ENCODE measurements at regions not wholly inside any gene's neighbourhood (a gene's known extent, or its start where the extent isn't known, plus 50 kb on each side); places are given as distances from the start of the nearest gene placed in this dataset.

DNA sequence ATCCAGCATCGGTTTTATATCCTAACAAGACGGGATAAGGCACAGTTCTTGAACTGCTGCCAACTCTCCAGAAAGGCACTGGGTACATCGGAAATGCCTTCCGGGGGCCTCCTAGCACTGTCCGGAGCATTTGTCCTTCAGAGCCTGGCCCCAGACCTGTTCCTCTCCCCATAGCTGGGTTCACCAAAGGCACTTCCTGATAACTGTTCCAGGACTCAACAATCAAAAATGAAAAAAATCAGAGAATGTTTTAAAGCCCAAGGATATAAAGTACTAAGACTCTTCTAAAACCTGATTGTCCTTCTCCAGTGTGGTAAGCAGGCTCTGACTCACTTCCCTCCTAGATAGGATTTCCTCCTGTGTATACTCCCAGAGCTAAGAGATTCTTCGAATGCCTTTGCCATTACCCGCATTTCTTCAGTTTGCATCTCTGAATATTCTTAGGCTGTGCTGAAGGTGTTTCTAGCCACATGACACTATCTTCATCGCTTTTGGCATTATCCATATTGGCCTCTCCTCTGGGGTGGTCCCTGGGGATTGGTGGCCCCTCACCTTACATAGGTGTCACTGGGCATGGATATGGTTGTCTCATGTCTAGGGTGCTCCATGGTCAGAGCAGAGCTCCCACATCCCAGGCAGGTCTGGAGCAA is 112.9 kb downstream of the ZBTB18 start:
- DNase-seq (ENCODE audit: extremely low read depth, insufficient read length), result no peak
- H3K27me3 ChIP-seq (replicated peaks; ENCODE audit: control insufficient read depth, insufficient read depth, low read length), result no peaks in the 10 kb centered on the region
- H3K4me3 ChIP-seq (replicated peaks; ENCODE audit: low read depth, low read length), result no peak overlapping the region
- no peaks in the 10 kb centered on the region for H3K36me3 ChIP-seq (ENCODE audit: control insufficient read depth, insufficient read depth, low read length)
- TF ChIP-seq, protein P1, sequence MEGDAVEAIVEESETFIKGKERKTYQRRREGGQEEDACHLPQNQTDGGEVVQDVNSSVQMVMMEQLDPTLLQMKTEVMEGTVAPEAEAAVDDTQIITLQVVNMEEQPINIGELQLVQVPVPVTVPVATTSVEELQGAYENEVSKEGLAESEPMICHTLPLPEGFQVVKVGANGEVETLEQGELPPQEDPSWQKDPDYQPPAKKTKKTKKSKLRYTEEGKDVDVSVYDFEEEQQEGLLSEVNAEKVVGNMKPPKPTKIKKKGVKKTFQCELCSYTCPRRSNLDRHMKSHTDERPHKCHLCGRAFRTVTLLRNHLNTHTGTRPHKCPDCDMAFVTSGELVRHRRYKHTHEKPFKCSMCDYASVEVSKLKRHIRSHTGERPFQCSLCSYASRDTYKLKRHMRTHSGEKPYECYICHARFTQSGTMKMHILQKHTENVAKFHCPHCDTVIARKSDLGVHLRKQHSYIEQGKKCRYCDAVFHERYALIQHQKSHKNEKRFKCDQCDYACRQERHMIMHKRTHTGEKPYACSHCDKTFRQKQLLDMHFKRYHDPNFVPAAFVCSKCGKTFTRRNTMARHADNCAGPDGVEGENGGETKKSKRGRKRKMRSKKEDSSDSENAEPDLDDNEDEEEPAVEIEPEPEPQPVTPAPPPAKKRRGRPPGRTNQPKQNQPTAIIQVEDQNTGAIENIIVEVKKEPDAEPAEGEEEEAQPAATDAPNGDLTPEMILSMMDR (IDR thresholded peaks at IDR 0.05; ENCODE audit: insufficient read depth, low read length, poor library complexity, severe bottlenecking), result no peak

DNA sequence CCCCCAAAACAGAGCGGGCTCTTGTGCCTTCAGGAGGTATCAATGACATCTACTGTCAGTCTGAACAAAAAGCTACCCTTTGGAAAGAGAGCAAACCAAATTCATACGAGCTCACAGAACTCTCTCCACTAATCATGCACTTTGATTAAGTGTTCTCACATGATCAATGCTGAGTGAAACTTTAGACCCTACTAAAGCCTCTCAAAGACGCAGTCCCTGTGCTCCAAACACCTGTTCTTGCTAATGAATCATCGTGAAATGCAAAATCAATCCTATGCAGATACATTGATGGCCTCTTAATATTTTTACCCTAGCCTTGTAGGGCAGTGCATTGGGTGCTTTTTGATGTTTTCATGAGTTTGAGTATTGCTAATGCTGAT is 113.4 kb downstream of the ZBTB18 start:
- DNase-seq (ENCODE audit: extremely low read depth, insufficient read length), result no peak
- Histone ChIP-seq H3K27me3 (replicated peaks; ENCODE audit: control insufficient read depth, insufficient read depth, low read length) (no peaks in the 10 kb centered on the region), H3K36me3 (ENCODE audit: control insufficient read depth, insufficient read depth, low read length) (no peaks in the 10 kb centered on the region), H3K4me3 (replicated peaks; ENCODE audit: low read depth, low read length) (no peak overlapping the region)
- TF ChIP-seq, protein P1 (IDR thresholded peaks at IDR 0.05; ENCODE audit: insufficient read depth, low read length, poor library complexity, severe bottlenecking), result no peak

DNA sequence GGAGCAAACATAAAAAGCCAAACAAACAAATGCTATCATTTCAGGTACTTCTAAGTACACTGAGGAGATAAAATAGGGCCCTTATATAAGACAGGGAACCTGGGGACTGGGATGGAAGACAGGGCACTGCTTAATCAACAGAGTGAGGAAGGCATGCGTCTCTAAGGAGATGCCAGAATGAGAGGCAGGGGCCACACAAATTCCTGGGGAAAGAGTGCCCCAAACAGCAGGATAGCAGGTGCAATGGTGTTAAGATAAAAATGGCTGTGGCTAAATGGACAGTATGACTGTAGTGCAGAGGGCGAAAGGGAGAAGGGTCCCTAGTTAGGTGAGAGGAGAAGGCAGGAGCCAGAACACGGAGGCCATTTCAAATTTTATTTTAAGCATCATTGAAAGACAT is 113.9 kb downstream of the ZBTB18 start:
- Histone ChIP-seq H3K27me3 (replicated peaks; ENCODE audit: control insufficient read depth, insufficient read depth, low read length) (no peaks in the 10 kb centered on the region), H3K36me3 (ENCODE audit: control insufficient read depth, insufficient read depth, low read length) (no peaks in the 10 kb centered on the region), H3K4me3 (replicated peaks; ENCODE audit: low read depth, low read length) (no peak overlapping the region)
- TF ChIP-seq, protein P1 (IDR thresholded peaks at IDR 0.05; ENCODE audit: insufficient read depth, low read length, poor library complexity, severe bottlenecking), result no peak
- no peak for DNase-seq (ENCODE audit: extremely low read depth, insufficient read length)

DNA sequence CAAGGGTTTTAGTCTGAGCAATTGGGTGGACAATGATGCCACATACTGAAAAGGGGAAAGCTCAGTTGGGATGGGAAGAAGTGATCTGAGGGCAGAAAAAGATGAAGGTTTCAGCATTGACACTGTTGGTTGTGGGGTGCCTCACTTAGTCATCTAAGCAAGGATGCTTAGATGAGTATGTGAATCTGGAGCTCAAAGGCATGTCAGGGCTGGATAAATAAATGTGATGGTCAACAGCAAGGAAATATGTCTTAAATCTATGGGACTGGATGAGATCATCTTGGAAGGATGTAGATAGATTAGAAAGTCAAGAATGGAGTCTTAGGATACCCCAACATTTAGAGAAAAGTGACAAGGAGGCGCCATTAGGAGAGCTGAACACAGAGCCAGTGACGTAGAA is 114.6 kb downstream of the ZBTB18 start:
- no peaks in the 10 kb centered on the region for H3K27me3 ChIP-seq (replicated peaks; ENCODE audit: control insufficient read depth, insufficient read depth, low read length)
- no peak overlapping the region for H3K4me3 ChIP-seq (replicated peaks; ENCODE audit: low read depth, low read length)
- TF ChIP-seq, protein P1 (IDR thresholded peaks at IDR 0.05; ENCODE audit: insufficient read depth, low read length, poor library complexity, severe bottlenecking), result no peak
- DNase-seq (ENCODE audit: extremely low read depth, insufficient read length), result no peak
- H3K36me3 ChIP-seq (ENCODE audit: control insufficient read depth, insufficient read depth, low read length), result no peaks in the 10 kb centered on the region

DNA sequence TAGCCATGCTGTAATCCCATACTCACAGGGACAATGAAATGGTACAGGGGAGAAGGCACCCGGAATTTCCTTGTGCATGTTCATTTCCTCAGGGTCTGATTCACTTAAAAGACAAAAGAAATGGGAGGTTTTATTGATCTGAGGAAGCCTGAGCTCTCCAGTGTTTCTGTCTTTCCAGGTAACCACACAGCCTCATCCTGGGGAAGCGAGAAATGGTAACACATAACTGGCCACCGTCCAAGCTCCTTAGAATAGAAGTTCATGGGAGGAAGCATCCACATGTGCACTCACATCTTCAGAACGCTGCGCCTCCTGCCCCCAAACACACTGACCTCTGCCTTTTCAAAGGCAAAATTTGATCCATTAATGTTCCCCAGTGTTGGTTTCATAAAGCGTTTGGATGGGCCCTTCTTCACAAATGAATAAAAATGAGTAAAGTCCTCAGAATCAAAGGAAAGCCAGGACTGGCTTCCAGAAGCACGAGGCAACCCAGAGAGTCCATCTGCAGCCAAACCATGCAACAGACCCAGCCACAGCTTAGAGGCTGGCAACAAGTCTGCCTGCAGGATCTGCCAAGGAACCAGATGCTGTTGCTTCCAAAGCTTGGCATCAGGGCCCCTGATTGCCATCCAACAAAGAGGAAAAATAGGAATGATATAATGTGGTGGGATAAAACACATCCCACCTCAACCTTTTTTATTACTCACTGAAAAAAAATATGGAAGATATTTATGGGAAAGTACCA is 120.3 kb downstream of the ZBTB18 start:
- Histone ChIP-seq H3K27me3 (replicated peaks; ENCODE audit: control insufficient read depth, insufficient read depth, low read length) (no peaks in the 10 kb centered on the region), H3K36me3 (ENCODE audit: control insufficient read depth, insufficient read depth, low read length) (no peaks in the 10 kb centered on the region), H3K4me3 (replicated peaks; ENCODE audit: low read depth, low read length) (no peak overlapping the region)
- no peak for DNase-seq (ENCODE audit: extremely low read depth, insufficient read length)
- TF ChIP-seq, protein P1 (IDR thresholded peaks at IDR 0.05; ENCODE audit: insufficient read depth, low read length, poor library complexity, severe bottlenecking), result no peak
